GM19324 (cell line): ENCODE measurements at regions not wholly inside any gene's neighbourhood (a gene's known extent, or its start where the extent isn't known, plus 50 kb on each side); places are given as distances from the start of the nearest gene placed in this dataset.
"Not testable (repeated sequence)": the region's sequence is repeated elsewhere in the genome, so short reads cannot be mapped to it uniquely, and the experiment has no call there.

Experiments
- ATAC-seq: cut with Tn5 transposase; IDR thresholded peaks from one replicate; pipeline ENCODE4 v1.9.1; 2021; ENCODE audit warnings: mild to moderate bottlenecking, moderate library complexity; ENCODE audit not compliant: unreplicated experiment, low FRiP score

GRCh38 chr10:21297603-21298383, 227.7 kb downstream of the SKIDA1 start:
- no peak for ATAC-seq

- ATAC-seq, result no peak
Observed at GRCh38 chr10:21296575-21297355, 228.7 kb downstream of the SKIDA1 start.

- ATAC-seq, result no peak
Observed at GRCh38 chr10:21293518-21294356, 231.7 kb downstream of the SKIDA1 start.

- ATAC-seq, result no peak
Observed at GRCh38 chr10:21292763-21293517, 232.5 kb downstream of the SKIDA1 start.

GRCh38 chr10:21290499-21291160, 234.9 kb downstream of the SKIDA1 start:
- no peak for ATAC-seq

DNA sequence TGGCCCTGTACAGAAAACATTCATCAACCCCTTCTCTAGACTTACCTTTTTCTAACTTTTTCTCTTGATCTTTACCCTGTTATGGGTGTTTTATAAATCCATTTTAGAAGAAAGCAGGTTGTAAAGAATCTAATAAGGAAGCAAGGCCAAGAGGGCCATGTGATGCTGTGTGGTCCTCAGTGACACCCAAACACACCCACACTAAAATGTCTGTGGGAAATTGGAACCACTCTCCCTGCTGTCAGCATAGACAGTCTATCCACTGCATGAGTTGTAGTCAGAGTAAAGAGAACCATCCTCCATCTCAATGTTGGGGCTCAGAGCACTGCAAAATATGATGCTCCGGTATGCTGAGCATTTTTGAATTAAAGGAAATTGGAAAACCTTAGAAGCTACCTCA, 235.5 kb downstream of the SKIDA1 start:
- ATAC-seq, result no peak

DNA sequence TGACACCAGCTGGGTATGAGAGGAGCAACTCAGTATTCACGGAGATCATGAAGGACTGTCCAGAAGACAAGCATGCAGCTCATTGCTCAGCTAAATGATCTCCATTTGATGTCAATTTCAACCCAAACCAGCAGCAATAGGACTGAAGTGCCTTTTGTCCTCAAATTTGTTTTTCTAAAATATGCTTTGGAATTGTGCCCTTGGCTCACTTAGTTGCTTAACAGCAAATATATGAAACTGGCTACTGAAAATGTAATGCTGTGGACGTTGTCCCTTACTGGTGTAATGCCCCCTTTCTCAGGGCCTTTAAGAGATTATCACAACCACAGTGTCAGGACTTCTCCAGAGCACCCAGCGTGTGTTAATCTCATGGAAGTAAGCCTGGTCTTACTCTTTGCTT, 236.2 kb downstream of the SKIDA1 start:
- ATAC-seq, result no peak

DNA sequence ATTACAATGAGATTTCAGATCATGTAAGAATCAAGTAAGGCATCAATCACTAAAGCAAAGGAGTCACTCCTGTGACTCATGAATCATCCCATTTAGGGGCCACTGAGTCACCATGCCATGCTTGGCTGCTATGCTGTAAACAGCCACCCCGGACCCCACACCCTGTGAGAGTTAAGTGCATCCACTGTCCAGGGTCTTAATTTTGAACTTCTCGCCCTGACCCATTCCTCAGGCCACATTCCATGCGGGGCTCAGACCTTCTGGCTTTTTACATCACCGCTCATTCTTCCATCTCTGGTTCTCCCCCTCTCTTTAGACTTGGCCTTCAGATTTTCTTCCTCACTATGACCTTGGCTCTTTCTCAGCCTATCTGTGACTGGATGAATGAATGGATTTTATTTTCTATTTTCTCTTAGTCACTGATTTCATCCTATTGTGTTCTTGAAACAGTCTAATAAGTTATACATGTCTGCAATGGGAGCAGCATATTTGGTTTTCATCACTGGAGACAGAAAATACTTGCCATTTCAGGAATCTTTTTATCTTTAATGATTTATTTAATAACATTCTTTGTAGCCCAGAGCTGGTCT, 239.6 kb downstream of the SKIDA1 start:
- ATAC-seq, result no peak

DNA sequence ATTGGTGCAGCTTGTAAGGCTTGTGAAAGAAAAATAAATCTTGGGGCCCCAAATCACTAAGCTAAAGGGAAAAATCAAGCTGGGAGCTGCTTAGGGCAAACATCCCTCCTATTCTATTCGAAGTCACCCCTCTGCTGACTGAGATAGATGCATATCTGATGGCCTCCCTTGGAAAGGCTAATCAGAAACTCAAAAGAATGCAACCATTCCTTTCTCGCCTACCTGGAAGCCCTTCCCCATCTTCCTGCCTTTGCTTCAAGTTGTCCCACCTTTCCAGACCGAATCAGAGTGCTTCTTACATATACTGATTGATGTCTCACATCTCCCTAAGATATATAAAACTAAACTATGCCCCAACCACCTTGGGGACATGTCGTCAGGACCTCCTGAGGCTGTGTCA, 240.3 kb downstream of the SKIDA1 start:
- no peak for ATAC-seq

GRCh38 chr10:21284301-21284700, 241.2 kb downstream of the SKIDA1 start:
- ATAC-seq, result no peak

DNA sequence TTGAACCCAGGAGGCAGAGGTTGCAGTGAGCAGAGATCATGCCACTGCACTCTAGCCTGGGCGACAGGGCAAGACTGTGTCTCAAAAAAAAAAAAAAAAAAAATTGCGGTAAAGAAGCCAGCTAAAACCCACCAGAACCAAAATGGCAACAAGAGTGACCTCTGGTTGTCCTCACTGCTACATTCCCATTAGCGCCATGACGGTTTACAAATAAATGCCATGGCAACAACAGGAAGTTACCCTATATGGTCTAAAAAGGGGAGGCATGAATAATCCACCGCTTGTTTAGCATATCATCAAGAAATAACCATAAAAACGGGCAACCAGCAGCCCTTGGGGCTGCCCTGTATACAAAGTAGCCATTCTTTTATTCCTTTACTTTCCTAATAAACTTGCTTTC, 242.4 kb downstream of the SKIDA1 start:
- not testable (repeated sequence) for ATAC-seq

DNA sequence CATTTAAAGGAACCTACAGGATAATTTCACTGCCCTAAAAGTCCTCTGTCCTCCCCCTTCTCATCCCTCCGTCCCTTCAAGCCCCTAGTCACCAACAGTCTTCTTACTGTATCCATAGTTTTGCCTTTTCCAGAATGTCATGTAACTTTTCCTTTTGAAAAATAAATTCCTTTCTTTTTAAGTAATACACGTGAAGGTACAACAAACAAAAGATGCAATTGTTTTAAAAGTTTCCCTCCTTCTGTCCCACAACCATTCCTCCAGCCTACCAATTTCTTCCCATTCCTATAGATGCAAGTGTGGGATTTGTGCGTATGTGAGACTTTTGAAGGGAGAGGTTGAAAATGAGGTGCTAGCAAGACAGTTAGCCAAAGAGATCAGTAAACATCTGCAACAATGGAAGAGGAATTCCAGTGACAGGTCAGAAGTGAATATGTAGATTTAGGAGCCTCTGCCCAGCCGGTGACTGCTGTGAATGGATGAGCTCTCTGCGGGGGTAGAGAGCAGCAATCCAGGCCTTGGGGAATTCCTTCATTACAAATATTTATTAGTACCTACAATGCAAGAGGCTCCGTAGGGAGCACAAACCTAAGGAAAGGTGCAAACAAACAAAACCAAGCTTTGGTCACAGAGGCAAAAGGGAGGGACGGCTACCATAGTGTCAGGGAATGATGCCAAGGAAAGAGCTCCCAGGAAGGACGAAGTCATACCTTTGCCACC, 243.6 kb downstream of the SKIDA1 start:
- no peak for ATAC-seq

- ATAC-seq, result no peak
Observed at GRCh38 chr10:21280971-21281572, 244.4 kb downstream of the SKIDA1 start.

GRCh38 chr10:21280037-21280436, 245.4 kb downstream of the SKIDA1 start:
- no peak for ATAC-seq

DNA sequence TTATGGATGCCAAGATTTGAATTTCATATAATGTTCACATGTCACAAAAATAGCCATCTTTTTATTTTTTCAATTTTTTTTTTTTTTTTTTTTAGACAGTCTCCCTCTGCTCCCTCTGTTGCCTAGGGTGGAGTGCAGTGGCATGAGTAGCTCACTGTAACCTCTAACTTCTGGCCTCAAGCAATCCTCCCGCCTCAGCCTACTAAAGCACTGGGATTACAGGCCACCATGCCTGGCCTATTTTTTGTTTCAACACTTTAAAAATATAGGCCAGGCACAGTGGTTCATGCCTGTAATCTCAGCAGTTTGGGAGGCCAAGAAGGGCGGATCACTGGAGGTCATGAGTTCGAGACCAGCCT, 246.3 kb downstream of the SKIDA1 start:
- no peak for ATAC-seq

GRCh38 chr10:21278491-21279216, 246.8 kb downstream of the SKIDA1 start:
- ATAC-seq, result no peak

DNA sequence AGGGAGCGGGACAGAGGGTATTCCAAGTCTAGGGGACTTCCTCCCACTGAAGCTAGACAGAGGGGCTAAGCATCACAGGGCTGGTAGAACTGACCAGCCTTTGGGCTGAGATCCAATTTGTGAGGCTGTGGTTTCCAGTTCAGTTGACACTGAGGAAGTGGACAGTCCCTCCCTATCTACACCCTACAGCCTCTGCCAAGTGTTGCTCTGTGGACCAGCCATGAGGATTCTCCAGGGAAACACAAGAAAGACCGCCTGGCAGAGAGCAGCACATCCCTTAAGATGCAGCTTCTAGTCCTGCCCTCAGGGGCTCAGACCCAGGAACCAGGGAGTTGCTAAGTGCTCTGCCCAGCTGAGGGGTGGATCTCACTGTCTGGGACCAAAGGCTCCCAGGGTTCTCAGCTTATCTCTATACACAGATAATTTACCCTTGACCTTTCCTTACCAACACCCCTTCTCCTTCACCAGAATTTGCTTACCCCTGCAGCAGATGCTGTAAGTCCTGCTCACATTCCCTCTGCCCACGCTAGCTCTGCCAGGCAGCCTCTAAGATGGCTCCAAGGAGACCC, 252.0 kb downstream of the SKIDA1 start:
- ATAC-seq, result no peak
